ENCODE measurements at regions not wholly inside any gene's neighbourhood (a gene's known extent, or its start where the extent isn't known, plus 50 kb on each side); places are given as distances from the start of the nearest gene placed in this dataset.
"Not testable (repeated sequence)": the region's sequence is repeated elsewhere in the genome, so short reads cannot be mapped to it uniquely, and the experiment has no call there.

DNA sequence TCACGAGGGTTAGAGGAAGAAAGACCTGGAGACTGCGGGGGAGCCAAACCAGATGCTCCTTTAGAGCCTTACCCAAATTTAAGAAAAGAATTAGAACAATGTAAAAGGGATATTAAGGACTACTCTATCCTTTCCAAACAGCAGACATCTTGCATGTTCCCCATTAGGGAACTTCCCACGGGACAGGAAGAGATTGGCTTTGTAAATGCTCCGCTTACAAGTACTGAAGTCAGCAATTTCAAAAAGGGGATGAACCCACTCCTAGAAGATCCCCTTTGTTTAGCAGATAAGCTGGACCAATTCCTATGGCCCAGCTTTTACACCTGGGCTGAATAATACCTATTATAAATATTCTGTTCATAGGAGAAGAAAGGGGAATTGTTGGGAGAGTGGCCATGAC, 74.2 kb downstream of the APOBEC1 start:
- H3K4me3 ChIP-seq (replicated peaks; ENCODE audit: low read depth, low read length): no peak overlapping the region
- DNase-seq (ENCODE audit: extremely low read depth, low read depth): no peak
- no peak for TF ChIP-seq CTCF (IDR thresholded peaks at IDR 0.05; ENCODE audit: low read depth, low read length, missing control alignments)

- DNase-seq (ENCODE audit: extremely low read depth, low read depth); H3K4me3 ChIP-seq (replicated peaks; ENCODE audit: low read depth, low read length): not testable (repeated sequence)
Observed at GRCh38 chr12:7590085-7590484, 75.6 kb downstream of the APOBEC1 start.

DNA sequence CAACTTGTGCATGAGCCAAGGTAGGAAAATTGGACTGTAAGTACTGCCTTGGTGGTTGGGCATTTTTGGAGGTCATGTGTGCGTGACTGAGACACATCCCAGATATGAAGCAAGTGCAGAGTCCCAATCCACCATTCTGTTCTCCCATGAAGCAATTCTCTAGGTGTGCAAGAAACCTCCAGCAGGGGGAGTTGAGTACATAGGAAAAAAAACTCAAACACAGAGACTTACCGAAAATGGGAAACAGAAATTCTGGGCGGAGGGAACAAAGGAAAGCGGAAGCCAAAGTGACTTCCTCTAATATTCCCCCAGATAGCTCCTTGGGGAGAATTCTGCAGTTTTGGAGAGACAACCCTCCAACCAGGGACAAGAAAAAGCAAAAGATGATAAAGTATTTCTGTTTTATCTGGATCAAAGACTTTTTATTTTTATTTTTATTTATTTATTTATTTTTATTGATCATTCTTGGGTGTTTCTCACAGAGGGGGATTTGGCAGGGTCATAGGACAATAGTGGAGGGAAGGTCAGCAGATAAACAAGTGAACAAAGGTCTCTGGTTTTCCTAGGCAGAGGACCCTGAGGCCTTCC, 76.9 kb downstream of the APOBEC1 start:
- peak; percentile 67 for TF ChIP-seq CTCF (IDR thresholded peaks at IDR 0.05; ENCODE audit: low read depth, low read length, missing control alignments)
- peak; percentile 30 for DNase-seq (ENCODE audit: extremely low read depth, low read depth)
- not testable (repeated sequence) for H3K4me3 ChIP-seq (replicated peaks; ENCODE audit: low read depth, low read length)

DNA sequence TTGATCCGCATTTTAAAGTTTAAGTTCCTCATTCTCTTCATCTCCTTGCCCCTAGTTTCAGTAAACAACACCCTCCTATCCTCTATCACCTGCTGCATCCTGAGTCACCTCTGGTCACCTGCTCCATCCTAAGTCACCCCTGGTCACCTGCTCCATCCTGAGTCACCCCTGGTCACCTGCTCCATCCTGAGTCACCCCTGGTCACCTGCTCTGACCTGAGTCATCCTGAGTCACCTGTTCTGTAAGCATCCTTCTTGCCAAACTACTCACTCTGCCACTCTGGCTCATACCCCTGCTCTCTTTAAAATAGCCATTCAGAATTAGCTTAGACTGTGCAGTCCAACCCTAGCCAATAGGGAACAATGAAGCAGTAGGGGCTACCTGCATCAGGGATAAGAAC, 80.6 kb upstream of the CD163 start:
- not testable (repeated sequence) for DNase-seq (ENCODE audit: extremely low read depth, low read depth)

GRCh38 chr12:7583471-7583870, 79.9 kb upstream of the CD163 start:
- TF ChIP-seq CTCF (IDR thresholded peaks at IDR 0.05; ENCODE audit: low read depth, low read length, missing control alignments): no peak
- DNase-seq (ENCODE audit: extremely low read depth, low read depth): no peak
- H3K4me3 ChIP-seq (replicated peaks; ENCODE audit: low read depth, low read length): no peak overlapping the region

More for the DNA sequence above, 80.6 kb upstream of the CD163 start:
- not testable (repeated sequence) for H3K4me3 ChIP-seq (replicated peaks; ENCODE audit: low read depth, low read length)

DNA sequence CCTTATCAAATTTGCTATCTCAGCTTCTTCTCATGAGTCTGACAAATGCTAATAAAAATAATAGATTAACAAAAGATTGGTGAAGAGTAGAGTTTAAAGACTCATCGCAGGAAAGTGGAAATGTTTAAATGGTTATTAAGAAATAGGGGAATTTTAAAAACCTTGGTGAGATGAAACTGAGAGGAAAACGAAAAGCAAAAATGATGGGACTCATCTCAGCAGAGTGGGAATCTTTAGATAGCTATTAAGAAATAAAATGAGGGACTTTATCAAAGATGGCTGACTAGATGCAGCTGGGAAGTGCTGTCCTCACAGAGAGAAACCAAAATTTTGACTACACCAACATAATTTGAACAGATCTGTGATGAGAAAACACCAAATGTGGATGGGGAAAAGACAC, 79.2 kb upstream of the CD163 start:
- no peak for DNase-seq (ENCODE audit: extremely low read depth, low read depth)
- no peak for TF ChIP-seq CTCF (IDR thresholded peaks at IDR 0.05; ENCODE audit: low read depth, low read length, missing control alignments)
- H3K4me3 ChIP-seq (replicated peaks; ENCODE audit: low read depth, low read length): no peak overlapping the region

GRCh38 chr12:7581625-7582024, 78.0 kb upstream of the CD163 start:
- no peak for DNase-seq (ENCODE audit: extremely low read depth, low read depth)
- no peak overlapping the region for H3K4me3 ChIP-seq (replicated peaks; ENCODE audit: low read depth, low read length)
- TF ChIP-seq CTCF (IDR thresholded peaks at IDR 0.05; ENCODE audit: low read depth, low read length, missing control alignments): no peak

- no peak overlapping the region for H3K4me3 ChIP-seq (replicated peaks; ENCODE audit: low read depth, low read length)
- no peak for DNase-seq (ENCODE audit: extremely low read depth, low read depth)
Observed at GRCh38 chr12:7581046-7581445, 77.5 kb upstream of the CD163 start.

More at GRCh38 chr12:7581046-7581445, 77.5 kb upstream of the CD163 start:
- no peak for TF ChIP-seq CTCF (IDR thresholded peaks at IDR 0.05; ENCODE audit: low read depth, low read length, missing control alignments)

Data from HFF-Myc (cell line).